Endothelial cell of umbilical vein (primary cell): ENCODE measurements at regions not wholly inside any gene's neighbourhood (a gene's known extent, or its start where the extent isn't known, plus 50 kb on each side); places are given as distances from the start of the nearest gene placed in this dataset.

Experiments
- BruUV-seq: library from RNA; stranded (reverse); fragments of 400-500 nt; replicated peaks from 2 replicates; lab custom pipeline; 2021; lab: Mats Ljungman, UMichigan
- CTCF ChIA-PET: fragments of 300-600, 350-600 bp; sonication (Branson Sonifier 250); formaldehyde crosslinking; loops from one replicate; lab custom pipeline; 2021; ENCODE audit warnings: antibody characterized with exemption, inconsistent platforms; lab: Charles Lee
- POLR2A ChIA-PET: fragments of 300-600, 350-600 bp; sonication (Branson Sonifier 250); formaldehyde crosslinking; loops from one replicate; lab custom pipeline; 2021; ENCODE audit warnings: antibody characterized with exemption, inconsistent platforms; lab: Charles Lee
- DNase-seq: peaks from one replicate; pipeline ENCODE4 v3.0.0-alpha.2; 2011; ENCODE audit warnings: low read depth, low spot score
- FAIRE-seq: peaks from 2 replicates; lab custom pipeline; 2011; peaks lifted over from hg19 to GRCh38; lab: Jason Lieb, UNC
- H2AFZ ChIP-seq: 2 replicates; pipeline ENCODE4 v1.6.0; 2012; ENCODE audit warnings: low read depth, low read length, control low read depth, inconsistent platforms
- H3K27ac ChIP-seq: 2 replicates; pipeline ENCODE4 v1.5.1; 2011; ENCODE audit warnings: low read depth, mild to moderate bottlenecking, control low read depth, low read length, moderate library complexity; ENCODE audit not compliant: insufficient read depth
- H3K27me3 ChIP-seq, 2 experiments: 2 replicates each; pipeline versions ENCODE4 v1.6.0 to v1.6.1; 2011; ENCODE audit warnings: low read length in 2 of 2, mixed read lengths in 1 of 2; ENCODE audit not compliant: control insufficient read depth in 2 of 2, insufficient read depth in 2 of 2
- H3K36me3 ChIP-seq, 2 experiments: 2 replicates in 1 of 2; 3 replicates in 1 of 2; pipeline ENCODE4 v1.5.1; 2011; ENCODE audit warnings: low read length in 2 of 2, mild to moderate bottlenecking in 1 of 2, moderate library complexity in 1 of 2; ENCODE audit not compliant: control insufficient read depth in 2 of 2, insufficient read depth in 2 of 2; ENCODE audit errors: extremely low read depth in 1 of 2
- H3K4me1 ChIP-seq: 3 replicates; pipeline ENCODE4 v1.5.1; 2011; ENCODE audit warnings: mild to moderate bottlenecking, low read length; ENCODE audit not compliant: control insufficient read depth, insufficient read depth; ENCODE audit errors: extremely low read depth
- H3K4me2 ChIP-seq: 2 replicates; pipeline ENCODE4 v1.6.1; 2011; ENCODE audit warnings: low read length, control low read depth, mixed read lengths; ENCODE audit not compliant: insufficient read depth
- H3K4me3 ChIP-seq, 3 experiments: fragments of 200-600 bp in 1 of 3; sonication (generic), shearing (Covaris generic) in 1 of 3; replicated peaks in 1 of 3; 2 replicates each; pipeline ENCODE4 v1.5.1; 2011 to 2016; ENCODE audit warnings: control low read depth in 3 of 3, low read length in 3 of 3, mild to moderate bottlenecking in 2 of 3, inconsistent platforms in 1 of 3, low read depth in 1 of 3, moderate library complexity in 1 of 3; ENCODE audit not compliant: insufficient read depth in 1 of 3
- H3K79me2 ChIP-seq: 2 replicates; pipeline ENCODE4 v1.6.0; 2012; ENCODE audit warnings: low read length, inconsistent platforms; ENCODE audit not compliant: control insufficient read depth, insufficient read depth
- H3K9ac ChIP-seq: replicated peaks from 2 replicates; pipeline ENCODE3; 2011; ENCODE audit warnings: low read length, control low read depth; ENCODE audit not compliant: insufficient read depth; ENCODE audit errors: extremely low read depth
- H3K9me1 ChIP-seq: replicated peaks from 3 replicates; pipeline ENCODE4 v1.6.0; 2011; ENCODE audit warnings: mild to moderate bottlenecking, low read length; ENCODE audit not compliant: control insufficient read depth, insufficient read depth; ENCODE audit errors: extremely low read depth
- H3K9me3 ChIP-seq: replicated peaks from 2 replicates; pipeline ENCODE4 v1.5.1; 2012; ENCODE audit warnings: low read length, inconsistent platforms; ENCODE audit not compliant: control insufficient read depth, insufficient read depth
- H4K20me1 ChIP-seq: replicated peaks from 2 replicates; pipeline ENCODE3; 2011; ENCODE audit warnings: mild to moderate bottlenecking, low read length; ENCODE audit not compliant: control insufficient read depth, insufficient read depth; ENCODE audit errors: extremely low read depth
- CTCF ChIP-seq, 2 donors: IDR thresholded peaks; 1 replicate in 1 of 2; 2 replicates in 1 of 2; pipeline ENCODE4 v1.5.1; 2011; ENCODE audit warnings: low read length in 2 of 2, mild to moderate bottlenecking in 2 of 2, moderate library complexity in 2 of 2, control low read depth in 1 of 2, inconsistent platforms in 1 of 2, low read depth in 1 of 2; ENCODE audit not compliant: insufficient read depth in 1 of 2; ENCODE audit errors: extremely low read depth in 1 of 2
- EZH2 ChIP-seq: IDR thresholded peaks from 2 replicates; pipeline ENCODE4 v1.6.1; 2012; ENCODE audit warnings: borderline replicate concordance, low read depth, mild to moderate bottlenecking, moderate library complexity, low read length, inconsistent platforms; ENCODE audit not compliant: severe bottlenecking
- FOS ChIP-seq: IDR thresholded peaks from 2 replicates; pipeline ENCODE4 v1.6.1; 2011; ENCODE audit warnings: mild to moderate bottlenecking, low read length, moderate library complexity, borderline replicate concordance; ENCODE audit not compliant: insufficient read depth
- GATA2 ChIP-seq: IDR thresholded peaks from 2 replicates; pipeline ENCODE4 v1.7.0; 2011; ENCODE audit warnings: low read depth, mild to moderate bottlenecking, moderate library complexity, mixed read lengths, low read length; ENCODE audit not compliant: insufficient read length, insufficient read depth
- JUN ChIP-seq: IDR thresholded peaks from 2 replicates; pipeline ENCODE4 v1.6.1; 2011; ENCODE audit warnings: borderline replicate concordance, low read depth; ENCODE audit not compliant: insufficient read length, insufficient read depth
- MYC ChIP-seq: IDR thresholded peaks from one replicate; pipeline ENCODE4 v1.6.1; 2011; ENCODE audit warnings: mild to moderate bottlenecking, low read depth, low read length
- POLR2A ChIP-seq: IDR thresholded peaks from 2 replicates; pipeline ENCODE4 v1.6.1; 2012; ENCODE audit warnings: low read depth, mild to moderate bottlenecking, control low read depth, low read length
- POLR2AphosphoS5 ChIP-seq: IDR thresholded peaks from 2 replicates; pipeline ENCODE4 v1.6.1; 2012; ENCODE audit warnings: low read depth, mild to moderate bottlenecking, control low read depth, low read length, moderate library complexity; ENCODE audit not compliant: insufficient read depth
- dilution Hi-C: fragments of 300-500 bp; cut with MboI; formaldehyde crosslinking; loops from one replicate; pipeline ENCODE4 v1.15.0; 2019; ENCODE audit warnings: low sequenced_read_pairs; ENCODE audit not compliant: extremely low pct_ligation_motif_present
- intact Hi-C: fragments of 100-400 bp; cut with micrococcal nuclease; formaldehyde crosslinking; loops from one replicate; pipeline ENCODE4 v1.10.0; 2022
- TF ChIP-seq, protein P1 (sequence below): IDR thresholded peaks from 2 replicates; pipeline ENCODE4 v1.6.1; 2011; ENCODE audit not compliant: insufficient read depth, insufficient read length

DNA sequence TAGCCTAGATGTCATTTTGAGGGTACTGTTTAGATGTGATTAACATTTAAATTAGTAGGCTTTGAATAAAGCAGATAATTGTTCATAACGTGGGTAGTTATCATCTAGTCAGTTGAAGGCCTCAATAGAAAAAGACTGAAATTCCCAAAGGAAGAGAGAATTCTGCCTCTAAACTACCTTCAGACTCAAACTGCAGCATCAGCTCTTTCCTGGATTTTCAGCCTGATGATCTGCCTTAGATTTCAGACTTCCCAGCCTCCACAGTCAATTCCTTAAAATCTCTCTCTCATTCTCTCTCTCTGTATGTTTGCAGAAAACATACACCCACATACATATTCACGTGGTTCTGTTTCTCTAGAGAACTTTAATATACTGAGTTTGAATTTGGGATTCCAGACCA lies 58.0 kb upstream of the MBNL1 start:
- no peak for TF ChIP-seq EZH2
- TF ChIP-seq JUN, result no peak
- TF ChIP-seq FOS, result no peak
- TF ChIP-seq GATA2, result no peak
- TF ChIP-seq POLR2A, result no peak
- TF ChIP-seq CTCF (IDR thresholded peaks at IDR 0.05; ENCODE audit: extremely low read depth in 1 of 2, insufficient read depth in 1 of 2, low read depth in 1 of 2, low read length in 2 of 2), result no peak
- TF ChIP-seq POLR2AphosphoS5, result no peak
- TF ChIP-seq, protein P1, sequence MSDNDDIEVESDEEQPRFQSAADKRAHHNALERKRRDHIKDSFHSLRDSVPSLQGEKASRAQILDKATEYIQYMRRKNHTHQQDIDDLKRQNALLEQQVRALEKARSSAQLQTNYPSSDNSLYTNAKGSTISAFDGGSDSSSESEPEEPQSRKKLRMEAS, result no peak
- TF ChIP-seq MYC, result no peak
- Histone ChIP-seq H3K27me3 (no peaks in the 10 kb centered on the region), H4K20me1 (no peaks in the 10 kb centered on the region), H3K79me2 (no peaks in the 10 kb centered on the region), H2AFZ (no peak overlapping the region), H3K9me3 (no peaks in the 10 kb centered on the region), H3K4me3 (no peak overlapping the region), H3K27ac (no peak overlapping the region), H3K36me3 (no peaks in the 10 kb centered on the region), H3K9ac (no peak overlapping the region), H3K4me1 (no peaks in the 10 kb centered on the region), H3K4me2 (no peak overlapping the region), H3K9me1 (no peaks in the 10 kb centered on the region)
- DNase-seq, result no peak
- no TSS peak for BruUV-seq
- no peak for FAIRE-seq
- intact Hi-C loops, result no loop called here
- dilution Hi-C loops, result no loop called here
- POLR2A ChIA-PET, result no interaction called here
- CTCF ChIA-PET, result no interaction called here
